Skin of body (tissue), 1 donor: ENCODE measurements at regions not wholly inside any gene's neighbourhood (a gene's known extent, or its start where the extent isn't known, plus 50 kb on each side); places are given as distances from the start of the nearest gene placed in this dataset.
"Not testable (repeated sequence)": the region's sequence is repeated elsewhere in the genome, so short reads cannot be mapped to it uniquely, and the experiment has no call there.

Experiments used
- DNase-seq: peaks from one replicate; lab custom pipeline; 2025; lab: John Stamatoyannopoulos, UW

GRCh38 chr7:145474009-145474686 is 638.3 kb upstream of the TPK1 start:
- DNase-seq, result no peak

GRCh38 chr7:145471883-145472282 is 636.0 kb upstream of the TPK1 start:
- DNase-seq, result no peak

- no peak for DNase-seq
Measured at GRCh38 chr7:145464287-145464686, 628.4 kb upstream of the TPK1 start.

- no peak for DNase-seq
Measured at GRCh38 chr7:145462463-145462862, 626.6 kb upstream of the TPK1 start.

GRCh38 chr7:145434811-145435210 is 599.0 kb upstream of the TPK1 start:
- peak; percentile 89 for DNase-seq

- DNase-seq, result no peak
Measured at GRCh38 chr7:145431834-145432233, 596.0 kb upstream of the TPK1 start.

- not testable (repeated sequence) for DNase-seq
Measured at GRCh38 chr7:145418481-145418880, 582.6 kb upstream of the TPK1 start.

GRCh38 chr7:145411066-145411465 is 575.2 kb upstream of the TPK1 start:
- DNase-seq, result no peak

GRCh38 chr7:145398758-145399157 is 562.9 kb upstream of the TPK1 start:
- DNase-seq, result no peak

GRCh38 chr7:145394126-145394525 is 558.3 kb upstream of the TPK1 start:
- DNase-seq, result no peak

GRCh38 chr7:145382762-145383161 is 546.9 kb upstream of the TPK1 start:
- DNase-seq, result no peak

- no peak for DNase-seq
Measured at GRCh38 chr7:145378197-145378596, 542.3 kb upstream of the TPK1 start.

GRCh38 chr7:145360511-145361100 is 524.8 kb upstream of the TPK1 start:
- DNase-seq, result no peak

- no peak for DNase-seq
Measured at GRCh38 chr7:145350334-145350733, 514.5 kb upstream of the TPK1 start.

- DNase-seq, result not testable (repeated sequence)
Measured at GRCh38 chr7:145349452-145349851, 513.6 kb upstream of the TPK1 start.

- DNase-seq, result no peak
Measured at GRCh38 chr7:145347271-145347670, 511.4 kb upstream of the TPK1 start.

- no peak for DNase-seq
Measured at GRCh38 chr7:145339319-145339718, 503.5 kb upstream of the TPK1 start.

GRCh38 chr7:145331522-145331921 is 495.7 kb upstream of the TPK1 start:
- DNase-seq, result no peak

GRCh38 chr7:145331076-145331475 is 495.2 kb upstream of the TPK1 start:
- no peak for DNase-seq

GRCh38 chr7:145327646-145328045 is 491.8 kb upstream of the TPK1 start:
- DNase-seq, result no peak

GRCh38 chr7:145324081-145324480 is 488.2 kb upstream of the TPK1 start:
- DNase-seq, result no peak

GRCh38 chr7:145313551-145313950 is 477.7 kb upstream of the TPK1 start:
- no peak for DNase-seq

GRCh38 chr7:145293754-145294153 is 457.9 kb upstream of the TPK1 start:
- no peak for DNase-seq
